ENCODE measurements at regions not wholly inside any gene's neighbourhood (a gene's known extent, or its start where the extent isn't known, plus 50 kb on each side); places are given as distances from the start of the nearest gene placed in this dataset.
A peak's percentile ranks its signal among the peaks of the same experiment; 100 is the strongest.

GRCh38 chr3:40768046-40768445 lies 243.3 kb downstream of the ZNF621 start:
- Histone ChIP-seq H3K4me3 (no peak overlapping the region), H3K27ac (replicated peaks in 1 of 4) (no peak overlapping the region), H3K4me1 (peaks cover 0 to 31% (median 26%) of the 10 kb centered on the region in 4 donors), H3K36me3 (no peaks in the 10 kb centered on the region), H3K9me3 (no peaks in the 10 kb centered on the region), H3K27me3 (no peaks in the 10 kb centered on the region)
- TF ChIP-seq, protein P1, sequence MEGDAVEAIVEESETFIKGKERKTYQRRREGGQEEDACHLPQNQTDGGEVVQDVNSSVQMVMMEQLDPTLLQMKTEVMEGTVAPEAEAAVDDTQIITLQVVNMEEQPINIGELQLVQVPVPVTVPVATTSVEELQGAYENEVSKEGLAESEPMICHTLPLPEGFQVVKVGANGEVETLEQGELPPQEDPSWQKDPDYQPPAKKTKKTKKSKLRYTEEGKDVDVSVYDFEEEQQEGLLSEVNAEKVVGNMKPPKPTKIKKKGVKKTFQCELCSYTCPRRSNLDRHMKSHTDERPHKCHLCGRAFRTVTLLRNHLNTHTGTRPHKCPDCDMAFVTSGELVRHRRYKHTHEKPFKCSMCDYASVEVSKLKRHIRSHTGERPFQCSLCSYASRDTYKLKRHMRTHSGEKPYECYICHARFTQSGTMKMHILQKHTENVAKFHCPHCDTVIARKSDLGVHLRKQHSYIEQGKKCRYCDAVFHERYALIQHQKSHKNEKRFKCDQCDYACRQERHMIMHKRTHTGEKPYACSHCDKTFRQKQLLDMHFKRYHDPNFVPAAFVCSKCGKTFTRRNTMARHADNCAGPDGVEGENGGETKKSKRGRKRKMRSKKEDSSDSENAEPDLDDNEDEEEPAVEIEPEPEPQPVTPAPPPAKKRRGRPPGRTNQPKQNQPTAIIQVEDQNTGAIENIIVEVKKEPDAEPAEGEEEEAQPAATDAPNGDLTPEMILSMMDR (IDR thresholded peaks at IDR 0.05): no peak
- TF ChIP-seq EP300 (IDR thresholded peaks at IDR 0.05): no peak
- no peak for TF ChIP-seq POLR2AphosphoS5 (IDR thresholded peaks at IDR 0.05)
- TF ChIP-seq POLR2A (IDR thresholded peaks at IDR 0.05; ENCODE audit: low read depth): no peak
- 95% methylated on average over 4 of the region's 4 CpGs for WGBS
- DNase-seq (ENCODE audit: extremely low spot score): peak; percentile 17
- intact Hi-C loops (cut with DNase I): no loop called here

GRCh38 chr3:40768536-40768935 lies 243.8 kb downstream of the ZNF621 start:
- H3K9me3 ChIP-seq: no peaks in the 10 kb centered on the region
- H3K36me3 ChIP-seq: no peaks in the 10 kb centered on the region
- H3K4me3 ChIP-seq: no peak overlapping the region
- H3K27me3 ChIP-seq: no peaks in the 10 kb centered on the region
- 100% methylated on average over 1 of the region's 1 CpG for WGBS
- intact Hi-C loops (cut with DNase I): no loop called here
- peak; percentile 57 for DNase-seq (ENCODE audit: extremely low spot score)
- TF ChIP-seq POLR2AphosphoS5 (IDR thresholded peaks at IDR 0.05): peak; percentile 50 to 51
- no peak for TF ChIP-seq POLR2A (IDR thresholded peaks at IDR 0.05; ENCODE audit: low read depth)
- H3K27ac ChIP-seq (replicated peaks in 1 of 4): no peak overlapping the region
- H3K4me1 ChIP-seq: peaks cover 0 to 31% (median 26%) of the 10 kb centered on the region in 4 donors

GRCh38 chr3:40770061-40770460 lies 245.3 kb downstream of the ZNF621 start:
- Histone ChIP-seq H3K4me1 (peaks cover 0 to 29% (median 26%) of the 10 kb centered on the region in 4 donors), H3K9me3 (no peaks in the 10 kb centered on the region), H3K4me3 (no peak overlapping the region), H3K27ac (replicated peaks in 1 of 4) (no peak overlapping the region), H3K36me3 (no peaks in the 10 kb centered on the region), H3K27me3 (no peaks in the 10 kb centered on the region)
- intact Hi-C loops (cut with DNase I): no loop called here
- 75% methylated on average over 4 of the region's 4 CpGs for WGBS
- DNase-seq (ENCODE audit: extremely low spot score): no peak
- TF ChIP-seq EP300 (IDR thresholded peaks at IDR 0.05): no peak
- no peak for TF ChIP-seq POLR2AphosphoS5 (IDR thresholded peaks at IDR 0.05)
- TF ChIP-seq, protein P1 (IDR thresholded peaks at IDR 0.05): no peak
- no peak for TF ChIP-seq POLR2A (IDR thresholded peaks at IDR 0.05; ENCODE audit: low read depth)

- Histone ChIP-seq H3K27ac (replicated peaks in 1 of 4) (no peak overlapping the region), H3K36me3 (no peaks in the 10 kb centered on the region), H3K4me1 (peaks cover 0 to 21% (median 20%) of the 10 kb centered on the region in 4 donors), H3K9me3 (no peaks in the 10 kb centered on the region), H3K4me3 (no peak overlapping the region), H3K27me3 (no peaks in the 10 kb centered on the region)
- DNase-seq (ENCODE audit: extremely low spot score): no peak
- TF ChIP-seq POLR2A (IDR thresholded peaks at IDR 0.05; ENCODE audit: low read depth) (no peak), POLR2AphosphoS5 (IDR thresholded peaks at IDR 0.05) (no peak), EP300 (IDR thresholded peaks at IDR 0.05) (no peak)
- TF ChIP-seq, protein P1 (IDR thresholded peaks at IDR 0.05): no peak
- WGBS: 86% methylated on average over 3 of the region's 3 CpGs
- intact Hi-C loops (cut with DNase I): no loop called here
Measured at GRCh38 chr3:40771112-40771511, 246.4 kb downstream of the ZNF621 start.

GRCh38 chr3:40779039-40779438 lies 254.3 kb downstream of the ZNF621 start:
- no peaks in the 10 kb centered on the region for H3K27me3 ChIP-seq
- peaks cover 21 to 29% (median 27%) of the 10 kb centered on the region in 4 donors for H3K4me1 ChIP-seq
- no peaks in the 10 kb centered on the region for H3K36me3 ChIP-seq
- peak; percentile 21 for DNase-seq (ENCODE audit: extremely low spot score)
- WGBS: 90% methylated on average over 6 of the region's 6 CpGs
- TF ChIP-seq, protein P1 (IDR thresholded peaks at IDR 0.05): no peak
- no peak for TF ChIP-seq POLR2AphosphoS5 (IDR thresholded peaks at IDR 0.05)
- intact Hi-C loops (cut with DNase I): no loop called here
- H3K27ac ChIP-seq (replicated peaks in 1 of 4): peak overlapping the region in 1 of 4 donors; percentile 85
- H3K9me3 ChIP-seq: no peaks in the 10 kb centered on the region
- H3K4me3 ChIP-seq: no peak overlapping the region
